Transverse colon (tissue), 4 donors: ENCODE measurements at regions not wholly inside any gene's neighbourhood (a gene's known extent, or its start where the extent isn't known, plus 50 kb on each side); places are given as distances from the start of the nearest gene placed in this dataset.

ENCODE experiments used
- DNase-seq: peaks from one replicate; pipeline ENCODE4 v3.0.0-alpha.2; 2019
- H3K27ac ChIP-seq, 4 donors: fragments of 200-600 bp; sonication (generic); 2 replicates each; pipeline ENCODE4 v1.5.1; 2016 to 2018; ENCODE audit warnings: inconsistent platforms in 4 of 4
- H3K27me3 ChIP-seq: fragments of 200-600 bp; sonication (generic); 2 replicates; pipeline ENCODE4 v1.5.1; 2017; ENCODE audit warnings: inconsistent platforms
- H3K36me3 ChIP-seq, 4 donors: fragments of 200-600 bp; sonication (generic); 2 replicates each; pipeline ENCODE4 v1.5.1; 2017 to 2019; ENCODE audit warnings: inconsistent platforms in 4 of 4
- H3K4me1 ChIP-seq, 4 donors: fragments of 200-600 bp; sonication (generic); 2 replicates each; pipeline ENCODE4 v1.5.1; 2017 to 2020; ENCODE audit warnings: inconsistent platforms in 4 of 4
- H3K4me3 ChIP-seq, 4 donors: fragments of 200-600 bp; sonication (generic); 1 replicate in 1 of 4; 2 replicates in 3 of 4; pipeline versions ENCODE4 v1.5.1 to v1.6.1; 2017 to 2019; ENCODE audit warnings: inconsistent platforms in 4 of 4
- H3K9me3 ChIP-seq, 2 donors: fragments of 200-600 bp; sonication (generic); 2 replicates each; pipeline ENCODE4 v1.5.1; 2017 to 2019; ENCODE audit warnings: inconsistent platforms in 2 of 2
- EP300 ChIP-seq: sonication (generic); formaldehyde crosslinking; IDR thresholded peaks from one replicate; pipeline ENCODE4 v1.6.1; 2017; ENCODE audit warnings: antibody characterized with exemption, low read depth
- POLR2A ChIP-seq: fragments of 450-650 bp; IDR thresholded peaks from one replicate; pipeline ENCODE4 v1.6.1; 2016; ENCODE audit warnings: antibody characterized with exemption, mild to moderate bottlenecking, moderate library complexity
- POLR2AphosphoS5 ChIP-seq, 3 donors: sonication (generic); formaldehyde crosslinking; IDR thresholded peaks; one replicate each; pipeline ENCODE4 v1.6.1; 2016; ENCODE audit warnings: antibody characterized with exemption in 3 of 3
- WGBS, 2 donors: methylation state at CpG; one replicate each; pipeline ENCODE4 v1.1.5; 2018; ENCODE audit warnings: low coverage in 1 of 2; 5-methylcytosine and 5-hydroxymethylcytosine counted together
- in situ Hi-C, 4 donors: fragments of 200-750 bp; cut with MboI; loops; one replicate each; pipeline versions ENCODE4 v1.15.0 to v1.15.1; 2017; ENCODE audit warnings: low sequenced_read_pairs in 3 of 4, low pct_ligation_motif_present in 1 of 4, low pct_unique_long_range_greater_than_20kb in 1 of 4
- intact Hi-C: fragments of 100-400 bp; cut with DNase I; formaldehyde crosslinking; loops from one replicate; pipeline ENCODE4 v1.15.1; 2023; ENCODE audit warnings: low total_unique reads
- TF ChIP-seq, protein P1 (sequence below), 5 experiments: fragments of 200-600 bp in 3 of 5; fragments of 450-650 bp in 2 of 5; sonication (generic) in 3 of 5; IDR thresholded peaks; 1 replicate in 2 of 5; 2 replicates in 3 of 5; pipeline ENCODE4 v1.5.1; 2016 to 2017; ENCODE audit warnings: antibody characterized with exemption in 5 of 5, inconsistent platforms in 3 of 5, mild to moderate bottlenecking in 2 of 5, moderate library complexity in 1 of 5

DNA sequence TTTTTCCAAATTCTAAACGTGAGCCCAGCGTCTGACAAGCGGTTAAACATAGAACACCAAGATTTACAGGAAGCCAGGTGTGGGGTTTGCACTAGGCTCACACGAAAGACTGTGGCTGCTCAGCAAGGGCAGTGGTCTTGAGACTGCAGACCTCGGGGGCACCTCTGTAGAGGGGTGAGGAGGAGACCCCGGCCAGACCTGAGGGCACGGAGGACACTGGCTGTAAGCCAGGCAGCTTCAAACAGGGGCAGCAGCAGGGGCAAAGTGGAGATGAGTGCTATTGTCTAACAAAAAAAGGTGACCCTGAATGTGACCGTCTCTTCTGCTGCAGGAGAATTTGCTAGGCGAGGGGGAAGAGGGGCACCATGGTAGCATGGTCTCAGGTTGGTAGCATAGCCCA, 140.3 kb downstream of the CYP26B1 start:
- Histone ChIP-seq H3K4me3 (no peak overlapping the region), H3K36me3 (no peaks in the 10 kb centered on the region), H3K4me1 (no peaks in the 10 kb centered on the region), H3K27me3 (no peaks in the 10 kb centered on the region), H3K9me3 (no peaks in the 10 kb centered on the region), H3K27ac (no peak overlapping the region)
- in situ Hi-C loops (no loop called here), intact Hi-C loops (no loop called here)
- TF ChIP-seq POLR2A = no peak
- DNase-seq = no peak
- WGBS, 2 donors = 77 to 86% methylated on average over 4 to 9 of the region's 9 CpGs

DNA sequence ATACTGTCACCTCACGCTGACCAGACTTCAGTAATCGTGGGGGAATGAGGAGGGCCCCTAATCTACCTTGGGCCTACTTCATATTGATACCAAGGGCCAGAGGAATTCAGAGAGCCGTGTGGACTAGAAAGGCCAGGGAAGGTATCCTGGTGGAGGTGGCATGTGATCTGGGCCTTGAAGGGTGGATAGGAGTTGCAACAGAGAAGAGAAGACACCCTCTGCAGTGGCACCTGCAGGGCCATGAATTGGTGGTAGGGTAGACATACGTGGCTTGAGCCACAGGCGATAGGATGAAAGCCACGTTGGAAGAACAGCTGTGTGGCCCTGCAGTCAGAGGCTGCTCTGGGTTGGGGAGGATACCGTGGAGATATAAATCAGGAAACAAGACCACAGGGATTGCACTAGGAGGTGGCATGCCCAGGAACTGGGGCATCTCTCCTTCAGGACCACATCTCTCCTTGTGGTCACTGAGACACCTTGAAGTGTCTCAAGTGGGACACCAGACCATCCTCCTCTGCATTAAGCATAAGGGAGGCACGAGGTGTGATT, 141.4 kb downstream of the CYP26B1 start:
- Histone ChIP-seq H3K27ac (no peak overlapping the region), H3K4me1 (no peaks in the 10 kb centered on the region), H3K9me3 (no peaks in the 10 kb centered on the region), H3K27me3 (no peaks in the 10 kb centered on the region), H3K36me3 (no peaks in the 10 kb centered on the region), H3K4me3 (no peak overlapping the region)
- no peak for DNase-seq
- WGBS, 2 donors = 80 to 100% methylated on average over 3 to 8 of the region's 8 CpGs
- in situ Hi-C loops = no loop called here
- TF ChIP-seq POLR2AphosphoS5 (IDR thresholded peaks at IDR 0.05) = no peak
- TF ChIP-seq, protein P1, sequence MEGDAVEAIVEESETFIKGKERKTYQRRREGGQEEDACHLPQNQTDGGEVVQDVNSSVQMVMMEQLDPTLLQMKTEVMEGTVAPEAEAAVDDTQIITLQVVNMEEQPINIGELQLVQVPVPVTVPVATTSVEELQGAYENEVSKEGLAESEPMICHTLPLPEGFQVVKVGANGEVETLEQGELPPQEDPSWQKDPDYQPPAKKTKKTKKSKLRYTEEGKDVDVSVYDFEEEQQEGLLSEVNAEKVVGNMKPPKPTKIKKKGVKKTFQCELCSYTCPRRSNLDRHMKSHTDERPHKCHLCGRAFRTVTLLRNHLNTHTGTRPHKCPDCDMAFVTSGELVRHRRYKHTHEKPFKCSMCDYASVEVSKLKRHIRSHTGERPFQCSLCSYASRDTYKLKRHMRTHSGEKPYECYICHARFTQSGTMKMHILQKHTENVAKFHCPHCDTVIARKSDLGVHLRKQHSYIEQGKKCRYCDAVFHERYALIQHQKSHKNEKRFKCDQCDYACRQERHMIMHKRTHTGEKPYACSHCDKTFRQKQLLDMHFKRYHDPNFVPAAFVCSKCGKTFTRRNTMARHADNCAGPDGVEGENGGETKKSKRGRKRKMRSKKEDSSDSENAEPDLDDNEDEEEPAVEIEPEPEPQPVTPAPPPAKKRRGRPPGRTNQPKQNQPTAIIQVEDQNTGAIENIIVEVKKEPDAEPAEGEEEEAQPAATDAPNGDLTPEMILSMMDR (IDR thresholded peaks at IDR 0.05) = no peak
- no peak for TF ChIP-seq EP300
- no peak for TF ChIP-seq POLR2A
- intact Hi-C loops = no loop called here

DNA sequence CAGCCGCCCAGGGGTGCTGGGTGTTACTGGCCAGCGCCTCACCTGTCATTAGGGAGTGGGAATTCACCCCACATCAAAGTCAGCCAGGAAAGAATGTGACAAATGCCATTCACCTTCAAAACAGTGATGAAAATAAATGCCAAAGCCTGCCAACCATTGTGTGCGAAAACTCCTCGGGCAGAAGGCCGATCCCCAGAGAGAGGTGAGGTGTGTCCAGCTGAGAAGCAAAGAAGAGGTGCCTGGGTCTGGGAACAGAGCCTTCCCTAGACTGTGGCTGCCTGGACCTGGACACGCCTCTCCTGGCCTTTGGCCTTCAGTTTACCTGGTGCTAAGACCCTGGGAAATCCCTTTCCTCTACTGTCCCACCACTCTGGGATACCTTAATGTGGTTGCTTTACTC, 142.7 kb downstream of the CYP26B1 start:
- no peak for DNase-seq
- intact Hi-C loops (no loop called here), in situ Hi-C loops (no loop called here)
- H3K4me3 ChIP-seq = no peak overlapping the region
- H3K27ac ChIP-seq = no peak overlapping the region
- TF ChIP-seq EP300 (no peak), POLR2A (no peak), POLR2AphosphoS5 (IDR thresholded peaks at IDR 0.05) (no peak)
- TF ChIP-seq, protein P1 (IDR thresholded peaks at IDR 0.05) = no peak
- H3K9me3 ChIP-seq = no peaks in the 10 kb centered on the region
- no peaks in the 10 kb centered on the region for H3K4me1 ChIP-seq
- H3K27me3 ChIP-seq = no peaks in the 10 kb centered on the region
- no peaks in the 10 kb centered on the region for H3K36me3 ChIP-seq
- WGBS, 2 donors = 90% methylated on average over 2 to 6 of the region's 6 CpGs

DNA sequence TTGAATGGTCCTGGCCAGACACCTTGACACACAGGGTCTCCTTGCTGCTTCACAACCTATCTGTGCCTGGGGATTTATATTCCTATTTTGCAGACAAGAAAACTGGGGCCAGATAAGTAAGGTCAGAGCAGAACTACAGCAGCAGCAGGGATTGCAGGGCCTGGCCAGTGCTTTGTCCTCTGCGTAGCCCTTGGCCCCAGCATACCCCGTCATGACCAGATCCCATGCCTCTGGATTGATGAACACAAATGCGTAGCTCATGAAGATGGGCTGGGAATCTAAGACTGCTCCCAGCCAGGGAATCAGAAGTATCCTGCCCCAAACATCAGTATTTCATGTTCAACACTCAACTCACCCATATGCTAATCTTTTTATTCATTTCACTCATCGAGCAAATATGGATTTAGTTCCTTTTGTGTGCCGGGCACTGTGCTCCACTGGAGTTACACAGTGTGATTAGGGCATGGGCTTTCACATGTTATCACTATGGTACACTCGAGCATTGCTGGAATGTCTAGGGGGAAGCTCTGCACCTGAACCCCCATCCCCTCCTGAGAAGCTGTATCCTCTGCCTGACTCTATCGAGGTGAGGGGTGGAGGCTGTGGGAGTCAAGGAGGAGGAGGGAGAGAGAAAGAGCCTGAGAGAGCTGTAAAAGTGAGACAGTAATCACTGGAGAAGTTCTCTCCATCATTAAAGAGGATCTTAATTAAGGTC, 143.3 kb downstream of the CYP26B1 start:
- Histone ChIP-seq H3K9me3 (no peaks in the 10 kb centered on the region), H3K4me1 (no peaks in the 10 kb centered on the region), H3K36me3 (no peaks in the 10 kb centered on the region), H3K27ac (no peak overlapping the region), H3K4me3 (no peak overlapping the region), H3K27me3 (no peaks in the 10 kb centered on the region)
- intact Hi-C loops (no loop called here), in situ Hi-C loops (no loop called here)
- TF ChIP-seq, protein P1 (IDR thresholded peaks at IDR 0.05) = no peak
- no peak for TF ChIP-seq POLR2AphosphoS5 (IDR thresholded peaks at IDR 0.05)
- no peak for TF ChIP-seq EP300
- TF ChIP-seq POLR2A = no peak
- DNase-seq = no peak
- 90% methylated on average over 2 to 7 of the region's 7 CpGs for WGBS, 2 donors
